ENCODE measurements at regions not wholly inside any gene's neighbourhood (a gene's known extent, or its start where the extent isn't known, plus 50 kb on each side); places are given as distances from the start of the nearest gene placed in this dataset.

DNA sequence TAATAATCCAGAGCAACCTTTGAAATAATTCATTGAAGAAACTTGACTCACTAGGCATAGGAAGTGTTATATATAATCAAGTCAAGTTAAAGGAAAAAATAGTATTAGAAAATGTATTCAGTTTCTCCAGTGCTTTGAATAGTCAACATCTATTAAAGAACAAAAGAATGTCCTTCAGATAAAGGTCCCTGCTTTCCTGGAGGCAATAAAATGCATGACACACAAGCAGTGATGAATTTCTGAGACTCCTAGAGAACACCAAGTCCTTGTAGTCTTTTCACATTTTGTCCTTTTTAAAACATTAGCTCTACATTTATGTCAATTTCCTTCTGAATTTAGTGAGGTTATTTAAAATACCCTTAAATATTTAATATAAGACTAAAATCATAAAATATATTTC, 695.5 kb downstream of the EPHA3 start:
- TF ChIP-seq, protein P1, sequence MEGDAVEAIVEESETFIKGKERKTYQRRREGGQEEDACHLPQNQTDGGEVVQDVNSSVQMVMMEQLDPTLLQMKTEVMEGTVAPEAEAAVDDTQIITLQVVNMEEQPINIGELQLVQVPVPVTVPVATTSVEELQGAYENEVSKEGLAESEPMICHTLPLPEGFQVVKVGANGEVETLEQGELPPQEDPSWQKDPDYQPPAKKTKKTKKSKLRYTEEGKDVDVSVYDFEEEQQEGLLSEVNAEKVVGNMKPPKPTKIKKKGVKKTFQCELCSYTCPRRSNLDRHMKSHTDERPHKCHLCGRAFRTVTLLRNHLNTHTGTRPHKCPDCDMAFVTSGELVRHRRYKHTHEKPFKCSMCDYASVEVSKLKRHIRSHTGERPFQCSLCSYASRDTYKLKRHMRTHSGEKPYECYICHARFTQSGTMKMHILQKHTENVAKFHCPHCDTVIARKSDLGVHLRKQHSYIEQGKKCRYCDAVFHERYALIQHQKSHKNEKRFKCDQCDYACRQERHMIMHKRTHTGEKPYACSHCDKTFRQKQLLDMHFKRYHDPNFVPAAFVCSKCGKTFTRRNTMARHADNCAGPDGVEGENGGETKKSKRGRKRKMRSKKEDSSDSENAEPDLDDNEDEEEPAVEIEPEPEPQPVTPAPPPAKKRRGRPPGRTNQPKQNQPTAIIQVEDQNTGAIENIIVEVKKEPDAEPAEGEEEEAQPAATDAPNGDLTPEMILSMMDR (IDR thresholded peaks at IDR 0.05; ENCODE audit: low read depth, low read length), result no peak
- TF ChIP-seq EZH2phosphoT487 (IDR thresholded peaks at IDR 0.05; ENCODE audit: low read depth), result no peak

Measured in OCI-LY3 (cell line).